Astrocyte (in vitro differentiated cells and primary cell): ENCODE measurements at regions not wholly inside any gene's neighbourhood (a gene's known extent, or its start where the extent isn't known, plus 50 kb on each side); places are given as distances from the start of the nearest gene placed in this dataset.

Experiments used
- DNase-seq: peaks from one replicate; pipeline ENCODE4 v3.0.0-alpha.2; 2010; ENCODE audit warnings: low read depth
- FAIRE-seq: peaks from 2 replicates; lab custom pipeline; 2011; peaks lifted over from hg19 to GRCh38; lab: Jason Lieb, UNC
- H2AFZ ChIP-seq: 2 replicates; pipeline ENCODE4 v1.6.0; 2012; ENCODE audit warnings: low read depth, low read length, inconsistent platforms
- H3K27ac ChIP-seq: 2 replicates; pipeline ENCODE4 v1.5.1; 2011; ENCODE audit warnings: low read depth, low read length, inconsistent platforms
- H3K27me3 ChIP-seq: 2 replicates; pipeline ENCODE4 v1.6.0; 2011; ENCODE audit warnings: low read length, inconsistent platforms; ENCODE audit not compliant: insufficient read depth
- H3K36me3 ChIP-seq: 2 replicates; pipeline ENCODE4 v1.5.1; 2011; ENCODE audit warnings: low read length, inconsistent platforms; ENCODE audit not compliant: insufficient read depth
- H3K4me1 ChIP-seq: 2 replicates; pipeline ENCODE4 v1.5.1; 2011; ENCODE audit warnings: low read length, inconsistent platforms; ENCODE audit not compliant: insufficient read depth
- H3K4me2 ChIP-seq: 2 replicates; pipeline ENCODE4 v1.6.0; 2012; ENCODE audit warnings: low read length, inconsistent platforms
- H3K4me3 ChIP-seq: 2 replicates; pipeline ENCODE4 v1.5.1; 2011; ENCODE audit warnings: low read depth, mild to moderate bottlenecking, low read length, inconsistent platforms; ENCODE audit not compliant: insufficient read depth
- H3K79me2 ChIP-seq: 2 replicates; pipeline ENCODE4 v1.6.0; 2012; ENCODE audit warnings: mild to moderate bottlenecking, low read length, inconsistent platforms; ENCODE audit not compliant: insufficient read depth
- H3K9ac ChIP-seq: 2 replicates; pipeline ENCODE4 v1.6.0; 2012; ENCODE audit warnings: mild to moderate bottlenecking, low read length, inconsistent platforms
- H3K9me3 ChIP-seq: 2 replicates; pipeline ENCODE4 v1.5.1; 2012; ENCODE audit warnings: low read depth, mild to moderate bottlenecking, low read length, inconsistent platforms; ENCODE audit not compliant: insufficient read depth
- H4K20me1 ChIP-seq: 2 replicates; pipeline ENCODE4 v1.6.0; 2012; ENCODE audit warnings: low read length, inconsistent platforms; ENCODE audit not compliant: insufficient read depth
- H3K27ac Mint-ChIP-seq: one replicate; pipeline ENCODE4 v1.8.0; 2021; ENCODE audit warnings: mild to moderate bottlenecking, mixed read lengths; ENCODE audit not compliant: unreplicated experiment
- H3K27me3 Mint-ChIP-seq: one replicate; pipeline ENCODE4 v1.8.0; 2021; ENCODE audit warnings: low read depth, mixed read lengths; ENCODE audit not compliant: unreplicated experiment
- H3K36me3 Mint-ChIP-seq: one replicate; pipeline ENCODE4 v1.8.0; 2021; ENCODE audit warnings: low read depth, mixed read lengths; ENCODE audit not compliant: unreplicated experiment
- H3K4me1 Mint-ChIP-seq: one replicate; pipeline ENCODE4 v1.8.0; 2021; ENCODE audit warnings: low read depth, mixed read lengths; ENCODE audit not compliant: unreplicated experiment
- H3K4me3 Mint-ChIP-seq: one replicate; pipeline ENCODE4 v1.8.0; 2021; ENCODE audit warnings: mild to moderate bottlenecking, moderate library complexity, mixed read lengths; ENCODE audit not compliant: unreplicated experiment
- H3K9me3 Mint-ChIP-seq: one replicate; pipeline ENCODE4 v1.8.0; 2021; ENCODE audit warnings: mild to moderate bottlenecking, mixed read lengths; ENCODE audit not compliant: unreplicated experiment
- EZH2 ChIP-seq: IDR thresholded peaks from 2 replicates; pipeline ENCODE4 v1.6.1; 2012; ENCODE audit warnings: mild to moderate bottlenecking, low read length, inconsistent platforms; ENCODE audit not compliant: insufficient read depth
- TF ChIP-seq, protein P1 (sequence below): IDR thresholded peaks from 2 replicates; pipeline ENCODE4 v1.5.1; 2011; ENCODE audit warnings: low read depth, mild to moderate bottlenecking, inconsistent platforms, low read length, moderate library complexity; ENCODE audit not compliant: insufficient read depth

DNA sequence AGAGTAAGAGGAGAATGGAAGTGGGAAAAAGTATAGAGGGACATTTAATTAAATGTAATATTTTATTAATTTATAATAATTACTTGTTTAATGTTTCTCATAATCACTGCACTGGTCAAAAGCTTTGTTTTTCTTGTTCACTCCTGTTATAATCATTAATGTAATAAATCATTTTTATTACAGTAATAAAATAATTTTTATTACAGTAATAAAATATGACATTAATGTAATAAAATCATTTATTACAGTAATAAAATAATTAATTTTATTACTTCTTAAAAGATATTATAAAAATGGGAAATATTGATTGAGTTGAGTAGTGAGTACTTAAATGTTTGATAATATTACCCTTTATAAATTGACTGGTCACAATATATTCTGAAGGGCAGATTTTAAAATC, 181.1 kb upstream of the SOX2 start:
- FAIRE-seq, result no peak
- no peak overlapping the region for H2AFZ ChIP-seq
- no peaks in the 10 kb centered on the region for H3K36me3 Mint-ChIP-seq

DNA sequence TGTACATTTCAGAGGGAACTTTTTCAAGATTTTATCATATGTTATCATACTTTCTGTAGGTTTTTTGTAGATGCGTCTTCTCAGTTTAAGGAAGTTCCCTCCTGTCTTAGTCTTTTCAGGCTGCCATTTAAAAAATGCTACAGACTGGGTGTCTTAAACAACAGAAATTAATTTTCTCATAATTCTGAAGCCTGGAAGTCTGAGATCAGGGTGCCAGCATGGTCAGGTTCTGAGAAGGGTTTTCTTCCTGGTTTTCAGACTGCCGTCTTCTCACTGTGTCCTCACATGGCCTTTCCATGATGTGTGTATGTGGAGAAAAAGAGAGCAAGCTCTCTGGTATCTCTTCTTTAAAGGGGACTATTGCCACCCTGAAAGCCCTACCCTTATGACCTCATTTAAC, 189.9 kb upstream of the SOX2 start:
- Histone ChIP-seq H4K20me1 (no peaks in the 10 kb centered on the region), H3K27me3 (no peaks in the 10 kb centered on the region), H3K27ac (no peak overlapping the region), H2AFZ (no peak overlapping the region), H3K9ac (no peak overlapping the region), H3K4me2 (no peak overlapping the region), H3K4me1 (no peaks in the 10 kb centered on the region), H3K4me3 (no peak overlapping the region), H3K79me2 (no peaks in the 10 kb centered on the region), H3K9me3 (no peaks in the 10 kb centered on the region), H3K36me3 (no peaks in the 10 kb centered on the region)
- H3K9me3 Mint-ChIP-seq, result peaks cover 8% of the 10 kb centered on the region
- no peak overlapping the region for H3K27ac Mint-ChIP-seq
- TF ChIP-seq, protein P1, sequence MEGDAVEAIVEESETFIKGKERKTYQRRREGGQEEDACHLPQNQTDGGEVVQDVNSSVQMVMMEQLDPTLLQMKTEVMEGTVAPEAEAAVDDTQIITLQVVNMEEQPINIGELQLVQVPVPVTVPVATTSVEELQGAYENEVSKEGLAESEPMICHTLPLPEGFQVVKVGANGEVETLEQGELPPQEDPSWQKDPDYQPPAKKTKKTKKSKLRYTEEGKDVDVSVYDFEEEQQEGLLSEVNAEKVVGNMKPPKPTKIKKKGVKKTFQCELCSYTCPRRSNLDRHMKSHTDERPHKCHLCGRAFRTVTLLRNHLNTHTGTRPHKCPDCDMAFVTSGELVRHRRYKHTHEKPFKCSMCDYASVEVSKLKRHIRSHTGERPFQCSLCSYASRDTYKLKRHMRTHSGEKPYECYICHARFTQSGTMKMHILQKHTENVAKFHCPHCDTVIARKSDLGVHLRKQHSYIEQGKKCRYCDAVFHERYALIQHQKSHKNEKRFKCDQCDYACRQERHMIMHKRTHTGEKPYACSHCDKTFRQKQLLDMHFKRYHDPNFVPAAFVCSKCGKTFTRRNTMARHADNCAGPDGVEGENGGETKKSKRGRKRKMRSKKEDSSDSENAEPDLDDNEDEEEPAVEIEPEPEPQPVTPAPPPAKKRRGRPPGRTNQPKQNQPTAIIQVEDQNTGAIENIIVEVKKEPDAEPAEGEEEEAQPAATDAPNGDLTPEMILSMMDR, result no peak
- no peak for TF ChIP-seq EZH2
- no peaks in the 10 kb centered on the region for H3K36me3 Mint-ChIP-seq
- no peak overlapping the region for H3K4me3 Mint-ChIP-seq
- DNase-seq (no peak), FAIRE-seq (no peak)
- no peaks in the 10 kb centered on the region for H3K4me1 Mint-ChIP-seq
- no peaks in the 10 kb centered on the region for H3K27me3 Mint-ChIP-seq

More for the DNA sequence above, 181.1 kb upstream of the SOX2 start:
- no peaks in the 10 kb centered on the region for H3K27me3 ChIP-seq
- no peak overlapping the region for H3K27ac ChIP-seq
- Mint-ChIP-seq H3K4me3 (no peak overlapping the region), H3K27ac (no peak overlapping the region), H3K9me3 (no peaks in the 10 kb centered on the region), H3K4me1 (peaks cover 2% of the 10 kb centered on the region), H3K27me3 (no peaks in the 10 kb centered on the region)
- H3K4me2 ChIP-seq, result no peak overlapping the region
- no peak for TF ChIP-seq EZH2
- TF ChIP-seq, protein P1, result no peak
- H3K9ac ChIP-seq, result no peak overlapping the region
- H3K4me1 ChIP-seq, result no peaks in the 10 kb centered on the region
- no peak overlapping the region for H3K4me3 ChIP-seq
- no peaks in the 10 kb centered on the region for H3K79me2 ChIP-seq
- no peaks in the 10 kb centered on the region for H3K36me3 ChIP-seq
- no peaks in the 10 kb centered on the region for H3K9me3 ChIP-seq
- no peak for DNase-seq
- no peaks in the 10 kb centered on the region for H4K20me1 ChIP-seq

GRCh38 chr3:181518222-181518621, 193.5 kb upstream of the SOX2 start:
- Histone ChIP-seq H3K9ac (no peak overlapping the region), H3K4me1 (no peaks in the 10 kb centered on the region), H3K79me2 (no peaks in the 10 kb centered on the region), H3K27ac (no peak overlapping the region), H4K20me1 (no peaks in the 10 kb centered on the region), H2AFZ (no peak overlapping the region), H3K4me3 (no peak overlapping the region), H3K4me2 (no peak overlapping the region), H3K9me3 (no peaks in the 10 kb centered on the region), H3K27me3 (no peaks in the 10 kb centered on the region), H3K36me3 (no peaks in the 10 kb centered on the region)
- Mint-ChIP-seq H3K27ac (no peak overlapping the region), H3K4me1 (no peaks in the 10 kb centered on the region), H3K27me3 (no peaks in the 10 kb centered on the region), H3K9me3 (no peaks in the 10 kb centered on the region), H3K4me3 (no peak overlapping the region), H3K36me3 (no peaks in the 10 kb centered on the region)
- FAIRE-seq (no peak), DNase-seq (no peak)
- TF ChIP-seq, protein P1, result no peak
- no peak for TF ChIP-seq EZH2
